PC-3 (cell line): ENCODE measurements at regions not wholly inside any gene's neighbourhood (a gene's known extent, or its start where the extent isn't known, plus 50 kb on each side); places are given as distances from the start of the nearest gene placed in this dataset.

Experiments used
- EZH2 ChIP-seq: fragments of 300-600 bp; sonication (generic); IDR thresholded peaks from one replicate; pipeline ENCODE4 v1.6.1; 2017; ENCODE audit warnings: antibody characterized with exemption, mild to moderate bottlenecking, low read length; ENCODE audit not compliant: unreplicated experiment
- TF ChIP-seq, protein P1 (sequence below): fragments of 300-600 bp; sonication (generic); conservative IDR thresholded peaks from 2 replicates; pipeline ENCODE4 v1.5.1; 2017; ENCODE audit warnings: antibody characterized with exemption, low read depth, mild to moderate bottlenecking, low read length

DNA sequence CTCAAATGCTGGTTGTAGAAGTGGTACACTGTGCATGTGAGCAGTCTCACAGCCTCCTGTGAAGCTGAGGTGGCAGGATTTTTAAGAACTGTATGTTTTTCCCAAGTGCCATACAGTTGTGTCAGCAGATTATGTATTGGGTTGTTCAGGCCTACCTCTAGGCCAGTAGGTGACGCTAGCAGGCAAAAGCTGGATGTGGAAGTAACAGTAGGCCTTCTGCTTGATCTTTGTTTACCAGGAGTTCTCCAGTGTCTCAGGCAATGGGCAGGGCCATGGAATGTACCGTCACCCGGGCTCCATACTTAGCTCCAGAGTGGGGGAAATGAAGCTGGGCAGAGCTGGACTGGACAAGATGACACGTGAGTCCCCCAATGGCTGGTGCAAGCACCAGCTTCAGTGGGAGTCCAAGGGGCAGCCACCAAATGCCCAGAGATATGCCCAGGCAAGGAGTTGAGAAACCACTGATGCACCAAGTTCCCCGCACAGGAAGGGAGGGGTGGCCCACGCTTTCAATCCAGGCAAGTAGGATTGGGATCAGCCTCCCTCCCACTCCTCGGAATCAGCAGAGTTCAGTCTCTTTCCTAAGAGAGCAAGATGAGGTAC is 289.7 kb downstream of the HTR1B start:
- TF ChIP-seq, protein P1, sequence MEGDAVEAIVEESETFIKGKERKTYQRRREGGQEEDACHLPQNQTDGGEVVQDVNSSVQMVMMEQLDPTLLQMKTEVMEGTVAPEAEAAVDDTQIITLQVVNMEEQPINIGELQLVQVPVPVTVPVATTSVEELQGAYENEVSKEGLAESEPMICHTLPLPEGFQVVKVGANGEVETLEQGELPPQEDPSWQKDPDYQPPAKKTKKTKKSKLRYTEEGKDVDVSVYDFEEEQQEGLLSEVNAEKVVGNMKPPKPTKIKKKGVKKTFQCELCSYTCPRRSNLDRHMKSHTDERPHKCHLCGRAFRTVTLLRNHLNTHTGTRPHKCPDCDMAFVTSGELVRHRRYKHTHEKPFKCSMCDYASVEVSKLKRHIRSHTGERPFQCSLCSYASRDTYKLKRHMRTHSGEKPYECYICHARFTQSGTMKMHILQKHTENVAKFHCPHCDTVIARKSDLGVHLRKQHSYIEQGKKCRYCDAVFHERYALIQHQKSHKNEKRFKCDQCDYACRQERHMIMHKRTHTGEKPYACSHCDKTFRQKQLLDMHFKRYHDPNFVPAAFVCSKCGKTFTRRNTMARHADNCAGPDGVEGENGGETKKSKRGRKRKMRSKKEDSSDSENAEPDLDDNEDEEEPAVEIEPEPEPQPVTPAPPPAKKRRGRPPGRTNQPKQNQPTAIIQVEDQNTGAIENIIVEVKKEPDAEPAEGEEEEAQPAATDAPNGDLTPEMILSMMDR = 0 out of 2 replicates have a peak, but pooled peaks have one; percentile 9
- TF ChIP-seq EZH2 = no peak
